ENCODE measurements at regions not wholly inside any gene's neighbourhood (a gene's known extent, or its start where the extent isn't known, plus 50 kb on each side); places are given as distances from the start of the nearest gene placed in this dataset.
"Not testable (repeated sequence)": the region's sequence is repeated elsewhere in the genome, so short reads cannot be mapped to it uniquely, and the experiment has no call there.

GRCh38 chr7:85908051-85908450, 721.2 kb upstream of the SEMA3D start:
- H3K4me3 Mint-ChIP-seq: no peak overlapping the region
- no peak overlapping the region for H3K27ac Mint-ChIP-seq
- H3K4me1 Mint-ChIP-seq (ENCODE audit: low read depth): no peaks in the 10 kb centered on the region
- TF ChIP-seq CTCF (IDR thresholded peaks at IDR 0.05): no peak
- no peaks in the 10 kb centered on the region; the same call in 1 of the 2 replicates for H3K27me3 Mint-ChIP-seq (ENCODE audit: insufficient read depth)
- no peaks in the 10 kb centered on the region for H3K36me3 Mint-ChIP-seq (ENCODE audit: low read depth)
- H3K9me3 Mint-ChIP-seq: peaks cover 48% of the 10 kb centered on the region
- no peak for DNase-seq

- DNase-seq: no peak
- no peak overlapping the region for H3K4me3 Mint-ChIP-seq
Measured at GRCh38 chr7:85897967-85898366, 711.1 kb upstream of the SEMA3D start.

DNA sequence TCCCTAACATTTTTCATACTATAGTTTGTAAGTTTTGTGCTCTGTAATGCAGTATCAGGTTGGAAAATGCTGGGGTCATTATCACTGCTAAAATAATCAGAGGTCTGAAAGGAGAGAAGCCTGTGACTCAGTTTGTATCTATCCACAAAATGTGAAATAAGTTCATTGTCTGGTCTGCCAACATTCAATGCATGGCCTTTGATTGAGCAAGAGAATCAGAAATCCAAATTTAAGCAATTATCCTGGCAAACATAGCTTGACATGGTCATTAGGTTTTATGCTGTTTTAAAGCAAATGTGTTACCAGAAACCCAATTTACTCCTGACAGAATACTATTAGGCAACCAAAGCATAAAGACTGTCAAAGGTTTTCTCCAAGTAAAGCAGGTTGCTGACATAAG, 709.7 kb upstream of the SEMA3D start:
- TF ChIP-seq CTCF (IDR thresholded peaks at IDR 0.05): no peak
- no peak for DNase-seq
- Mint-ChIP-seq H3K4me3 (no peak overlapping the region), H3K36me3 (ENCODE audit: low read depth) (no peaks in the 10 kb centered on the region), H3K4me1 (ENCODE audit: low read depth) (no peaks in the 10 kb centered on the region), H3K27ac (no peak overlapping the region), H3K9me3 (no peaks in the 10 kb centered on the region), H3K27me3 (ENCODE audit: insufficient read depth) (no peaks in the 10 kb centered on the region)

More at GRCh38 chr7:85897967-85898366, 711.1 kb upstream of the SEMA3D start:
- H3K36me3 Mint-ChIP-seq (ENCODE audit: low read depth): no peaks in the 10 kb centered on the region
- TF ChIP-seq CTCF (IDR thresholded peaks at IDR 0.05): no peak
- H3K27ac Mint-ChIP-seq: no peak overlapping the region
- no peaks in the 10 kb centered on the region for H3K9me3 Mint-ChIP-seq
- H3K4me1 Mint-ChIP-seq (ENCODE audit: low read depth): no peaks in the 10 kb centered on the region
- H3K27me3 Mint-ChIP-seq (ENCODE audit: insufficient read depth): no peaks in the 10 kb centered on the region

DNA sequence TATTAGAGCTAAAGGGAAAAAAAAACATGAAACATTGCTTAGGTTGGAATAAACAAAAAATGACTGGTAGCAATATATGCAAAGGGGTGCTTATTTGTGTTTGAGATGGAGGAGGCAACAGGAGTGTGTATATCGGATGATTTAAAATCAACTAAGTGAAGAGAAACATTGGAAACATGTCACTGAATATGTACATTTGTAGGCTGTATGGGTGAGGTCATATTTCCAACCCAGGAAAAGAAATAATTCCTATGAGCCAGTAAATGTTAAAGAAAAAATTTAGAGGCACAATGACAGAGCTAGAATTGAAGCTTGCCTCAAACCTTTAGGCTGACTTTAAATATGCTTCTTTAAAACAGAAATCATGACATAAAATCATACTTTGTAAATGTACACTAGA, 709.0 kb upstream of the SEMA3D start:
- no peaks in the 10 kb centered on the region for H3K4me1 Mint-ChIP-seq (ENCODE audit: low read depth)
- DNase-seq: no peak
- no peaks in the 10 kb centered on the region for H3K27me3 Mint-ChIP-seq (ENCODE audit: insufficient read depth)
- H3K27ac Mint-ChIP-seq: no peak overlapping the region
- TF ChIP-seq CTCF (IDR thresholded peaks at IDR 0.05): no peak
- no peaks in the 10 kb centered on the region for H3K9me3 Mint-ChIP-seq
- no peaks in the 10 kb centered on the region for H3K36me3 Mint-ChIP-seq (ENCODE audit: low read depth)
- H3K4me3 Mint-ChIP-seq: no peak overlapping the region

DNA sequence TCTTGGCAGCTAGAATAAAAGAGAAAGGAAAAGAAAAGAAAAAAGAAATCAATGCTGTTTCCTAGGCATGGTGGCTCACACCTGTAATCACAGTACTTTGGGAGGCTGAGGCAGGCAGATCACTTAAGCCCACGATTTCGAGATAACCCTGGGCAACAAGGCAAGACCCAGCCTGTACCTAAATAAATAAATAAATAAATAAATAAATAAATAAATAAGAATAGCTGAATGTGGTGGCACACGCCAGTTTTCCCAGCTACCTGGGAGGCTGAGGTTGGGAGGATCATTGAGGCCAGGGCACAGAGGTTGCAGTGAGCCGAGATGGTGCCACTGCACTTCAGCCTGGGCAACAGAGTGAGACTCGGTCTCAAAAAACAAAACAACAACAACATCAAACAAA, 705.0 kb upstream of the SEMA3D start:
- H3K27ac Mint-ChIP-seq; H3K4me3 Mint-ChIP-seq; H3K4me1 Mint-ChIP-seq (ENCODE audit: low read depth); DNase-seq; H3K9me3 Mint-ChIP-seq; H3K27me3 Mint-ChIP-seq (ENCODE audit: insufficient read depth); H3K36me3 Mint-ChIP-seq (ENCODE audit: low read depth): not testable (repeated sequence)

GRCh38 chr7:85890244-85890811, 703.5 kb upstream of the SEMA3D start:
- Mint-ChIP-seq H3K4me1 (ENCODE audit: low read depth) (no peaks in the 10 kb centered on the region), H3K27me3 (ENCODE audit: insufficient read depth) (no peaks in the 10 kb centered on the region), H3K27ac (no peak overlapping the region), H3K9me3 (no peaks in the 10 kb centered on the region), H3K4me3 (no peak overlapping the region), H3K36me3 (ENCODE audit: low read depth) (no peaks in the 10 kb centered on the region)
- TF ChIP-seq CTCF (IDR thresholded peaks at IDR 0.05): peak; percentile 76
- peak; percentile 46 for DNase-seq
